ENCODE measurements at regions not wholly inside any gene's neighbourhood (a gene's known extent, or its start where the extent isn't known, plus 50 kb on each side); places are given as distances from the start of the nearest gene placed in this dataset.
"Not testable (repeated sequence)": the region's sequence is repeated elsewhere in the genome, so short reads cannot be mapped to it uniquely, and the experiment has no call there.

- no peak overlapping the region for H3K9ac ChIP-seq (ENCODE audit: low read length)
- H3K27me3 ChIP-seq (replicated peaks; ENCODE audit: control insufficient read depth, insufficient read depth, low read length): no peaks in the 10 kb centered on the region
- H3K36me3 ChIP-seq (ENCODE audit: control insufficient read depth, insufficient read depth, low read length, severe bottlenecking): no peaks in the 10 kb centered on the region
- H3K9me3 ChIP-seq (ENCODE audit: control insufficient read depth, low read length): no peaks in the 10 kb centered on the region
- no peak overlapping the region for H3K4me3 ChIP-seq (ENCODE audit: low read length)
- no peak for DNase-seq (ENCODE audit: low read depth)
- no peaks in the 10 kb centered on the region for H3K4me1 ChIP-seq (ENCODE audit: control insufficient read depth, insufficient read depth, low read length)
These were observed 1002.4 kb upstream of the KLHL29 start for GRCh38 chr2:22382479-22383169.

- Histone ChIP-seq H3K4me3 (ENCODE audit: low read length) (no peak overlapping the region), H3K36me3 (ENCODE audit: control insufficient read depth, insufficient read depth, low read length, severe bottlenecking) (no peaks in the 10 kb centered on the region), H3K4me1 (ENCODE audit: control insufficient read depth, insufficient read depth, low read length) (peaks cover 3% of the 10 kb centered on the region), H3K27me3 (replicated peaks; ENCODE audit: control insufficient read depth, insufficient read depth, low read length) (no peaks in the 10 kb centered on the region), H3K9ac (ENCODE audit: low read length) (no peak overlapping the region), H3K9me3 (ENCODE audit: control insufficient read depth, low read length) (no peaks in the 10 kb centered on the region)
- no peak for DNase-seq (ENCODE audit: low read depth)
These were observed 987.1 kb upstream of the KLHL29 start for GRCh38 chr2:22397847-22398246.

- Histone ChIP-seq H3K4me3 (ENCODE audit: low read length) (no peak overlapping the region), H3K4me1 (ENCODE audit: control insufficient read depth, insufficient read depth, low read length) (peaks cover 3% of the 10 kb centered on the region), H3K36me3 (ENCODE audit: control insufficient read depth, insufficient read depth, low read length, severe bottlenecking) (no peaks in the 10 kb centered on the region), H3K9me3 (ENCODE audit: control insufficient read depth, low read length) (no peaks in the 10 kb centered on the region), H3K9ac (ENCODE audit: low read length) (no peak overlapping the region), H3K27me3 (replicated peaks; ENCODE audit: control insufficient read depth, insufficient read depth, low read length) (peaks cover 5% of the 10 kb centered on the region)
- no peak for DNase-seq (ENCODE audit: low read depth)
These were observed 981.2 kb upstream of the KLHL29 start for GRCh38 chr2:22403748-22404147.

- peaks cover 5% of the 10 kb centered on the region for H3K27me3 ChIP-seq (replicated peaks; ENCODE audit: control insufficient read depth, insufficient read depth, low read length)
- H3K4me3 ChIP-seq (ENCODE audit: low read length): no peak overlapping the region
- no peaks in the 10 kb centered on the region for H3K9me3 ChIP-seq (ENCODE audit: control insufficient read depth, low read length)
- no peak for DNase-seq (ENCODE audit: low read depth)
- H3K4me1 ChIP-seq (ENCODE audit: control insufficient read depth, insufficient read depth, low read length): no peaks in the 10 kb centered on the region
- H3K36me3 ChIP-seq (ENCODE audit: control insufficient read depth, insufficient read depth, low read length, severe bottlenecking): no peaks in the 10 kb centered on the region
- no peak overlapping the region for H3K9ac ChIP-seq (ENCODE audit: low read length)
These were observed 978.4 kb upstream of the KLHL29 start for GRCh38 chr2:22406625-22407024.

- H3K36me3 ChIP-seq (ENCODE audit: control insufficient read depth, insufficient read depth, low read length, severe bottlenecking): no peaks in the 10 kb centered on the region
- peaks cover 30% of the 10 kb centered on the region for H3K9me3 ChIP-seq (ENCODE audit: control insufficient read depth, low read length)
- H3K9ac ChIP-seq (ENCODE audit: low read length): no peak overlapping the region
- no peaks in the 10 kb centered on the region for H3K27me3 ChIP-seq (replicated peaks; ENCODE audit: control insufficient read depth, insufficient read depth, low read length)
- H3K4me1 ChIP-seq (ENCODE audit: control insufficient read depth, insufficient read depth, low read length): no peaks in the 10 kb centered on the region
- no peak for DNase-seq (ENCODE audit: low read depth)
- no peak overlapping the region for H3K4me3 ChIP-seq (ENCODE audit: low read length)
These were observed 964.9 kb upstream of the KLHL29 start for GRCh38 chr2:22420076-22420475.

GRCh38 chr2:22442051-22442450 lies 942.9 kb upstream of the KLHL29 start:
- no peaks in the 10 kb centered on the region for H3K9me3 ChIP-seq (ENCODE audit: control insufficient read depth, low read length)
- no peak for DNase-seq (ENCODE audit: low read depth)
- H3K27me3 ChIP-seq (replicated peaks; ENCODE audit: control insufficient read depth, insufficient read depth, low read length): no peaks in the 10 kb centered on the region
- no peak overlapping the region for H3K4me3 ChIP-seq (ENCODE audit: low read length)
- H3K9ac ChIP-seq (ENCODE audit: low read length): no peak overlapping the region
- H3K4me1 ChIP-seq (ENCODE audit: control insufficient read depth, insufficient read depth, low read length): no peaks in the 10 kb centered on the region
- H3K36me3 ChIP-seq (ENCODE audit: control insufficient read depth, insufficient read depth, low read length, severe bottlenecking): no peaks in the 10 kb centered on the region

- Histone ChIP-seq H3K4me1 (ENCODE audit: control insufficient read depth, insufficient read depth, low read length) (no peaks in the 10 kb centered on the region), H3K9ac (ENCODE audit: low read length) (no peak overlapping the region), H3K27me3 (replicated peaks; ENCODE audit: control insufficient read depth, insufficient read depth, low read length) (no peaks in the 10 kb centered on the region), H3K4me3 (ENCODE audit: low read length) (no peak overlapping the region), H3K9me3 (ENCODE audit: control insufficient read depth, low read length) (peaks cover 6% of the 10 kb centered on the region), H3K36me3 (ENCODE audit: control insufficient read depth, insufficient read depth, low read length, severe bottlenecking) (no peaks in the 10 kb centered on the region)
- DNase-seq (ENCODE audit: low read depth): no peak
These were observed 940.7 kb upstream of the KLHL29 start for GRCh38 chr2:22444281-22444680.

GRCh38 chr2:22449696-22450095 lies 935.3 kb upstream of the KLHL29 start:
- Histone ChIP-seq H3K9me3 (ENCODE audit: control insufficient read depth, low read length) (peaks cover 6% of the 10 kb centered on the region), H3K4me3 (ENCODE audit: low read length) (no peak overlapping the region), H3K4me1 (ENCODE audit: control insufficient read depth, insufficient read depth, low read length) (no peaks in the 10 kb centered on the region), H3K27me3 (replicated peaks; ENCODE audit: control insufficient read depth, insufficient read depth, low read length) (no peaks in the 10 kb centered on the region), H3K9ac (ENCODE audit: low read length) (no peak overlapping the region), H3K36me3 (ENCODE audit: control insufficient read depth, insufficient read depth, low read length, severe bottlenecking) (no peaks in the 10 kb centered on the region)
- no peak for DNase-seq (ENCODE audit: low read depth)

- H3K9me3 ChIP-seq (ENCODE audit: control insufficient read depth, low read length): peaks cover 6% of the 10 kb centered on the region
- no peak overlapping the region for H3K4me3 ChIP-seq (ENCODE audit: low read length)
- H3K9ac ChIP-seq (ENCODE audit: low read length): no peak overlapping the region
- DNase-seq (ENCODE audit: low read depth): no peak
- no peaks in the 10 kb centered on the region for H3K27me3 ChIP-seq (replicated peaks; ENCODE audit: control insufficient read depth, insufficient read depth, low read length)
- H3K36me3 ChIP-seq (ENCODE audit: control insufficient read depth, insufficient read depth, low read length, severe bottlenecking): no peaks in the 10 kb centered on the region
- H3K4me1 ChIP-seq (ENCODE audit: control insufficient read depth, insufficient read depth, low read length): no peaks in the 10 kb centered on the region
These were observed 934.1 kb upstream of the KLHL29 start for GRCh38 chr2:22450831-22451230.

GRCh38 chr2:22454826-22455485 lies 930.0 kb upstream of the KLHL29 start:
- H3K27me3 ChIP-seq (replicated peaks; ENCODE audit: control insufficient read depth, insufficient read depth, low read length): no peaks in the 10 kb centered on the region
- H3K4me3 ChIP-seq (ENCODE audit: low read length): no peak overlapping the region
- H3K4me1 ChIP-seq (ENCODE audit: control insufficient read depth, insufficient read depth, low read length): no peaks in the 10 kb centered on the region
- H3K9me3 ChIP-seq (ENCODE audit: control insufficient read depth, low read length): no peaks in the 10 kb centered on the region
- H3K9ac ChIP-seq (ENCODE audit: low read length): no peak overlapping the region
- H3K36me3 ChIP-seq (ENCODE audit: control insufficient read depth, insufficient read depth, low read length, severe bottlenecking): no peaks in the 10 kb centered on the region
- DNase-seq (ENCODE audit: low read depth): no peak

GRCh38 chr2:22458440-22458839 lies 926.5 kb upstream of the KLHL29 start:
- no peak for DNase-seq (ENCODE audit: low read depth)
- H3K9ac ChIP-seq (ENCODE audit: low read length): no peak overlapping the region
- peaks cover 3% of the 10 kb centered on the region for H3K9me3 ChIP-seq (ENCODE audit: control insufficient read depth, low read length)
- H3K27me3 ChIP-seq (replicated peaks; ENCODE audit: control insufficient read depth, insufficient read depth, low read length): peaks cover 5% of the 10 kb centered on the region
- no peaks in the 10 kb centered on the region for H3K36me3 ChIP-seq (ENCODE audit: control insufficient read depth, insufficient read depth, low read length, severe bottlenecking)
- no peaks in the 10 kb centered on the region for H3K4me1 ChIP-seq (ENCODE audit: control insufficient read depth, insufficient read depth, low read length)
- H3K4me3 ChIP-seq (ENCODE audit: low read length): no peak overlapping the region

- not testable (repeated sequence) for DNase-seq (ENCODE audit: low read depth); H3K4me3 ChIP-seq (ENCODE audit: low read length); H3K4me1 ChIP-seq (ENCODE audit: control insufficient read depth, insufficient read depth, low read length); H3K36me3 ChIP-seq (ENCODE audit: control insufficient read depth, insufficient read depth, low read length, severe bottlenecking); H3K9me3 ChIP-seq (ENCODE audit: control insufficient read depth, low read length); H3K9ac ChIP-seq (ENCODE audit: low read length)
- H3K27me3 ChIP-seq (replicated peaks; ENCODE audit: control insufficient read depth, insufficient read depth, low read length): peaks cover 24% of the 10 kb centered on the region
These were observed 909.9 kb upstream of the KLHL29 start for GRCh38 chr2:22475103-22475502.
